CD4-positive, alpha-beta T cell (primary cell): ENCODE measurements at regions not wholly inside any gene's neighbourhood (a gene's known extent, or its start where the extent isn't known, plus 50 kb on each side); places are given as distances from the start of the nearest gene placed in this dataset.

Experiments
- ATAC-seq: fragments of 200-7000 bp; cut with Tn5 transposase; one replicate; pipeline ENCODE4 v1.10.0; 2022; ENCODE audit warnings: mild to moderate bottlenecking; ENCODE audit not compliant: poor library complexity
- CTCF ChIA-PET: fragments of 350-600 bp; sonication (Branson Sonifier 250); formaldehyde crosslinking; loops from one replicate; lab custom pipeline; 2021; ENCODE audit warnings: antibody characterized with exemption, inconsistent platforms; lab: Charles Lee
- POLR2A ChIA-PET: fragments of 350-600 bp; sonication (Branson Sonifier 250); formaldehyde crosslinking; loops from one replicate; lab custom pipeline; 2021; ENCODE audit warnings: antibody characterized with exemption, inconsistent platforms; lab: Charles Lee
- DNase-seq, 14 experiments: peaks; one replicate each; pipeline ENCODE4 v3.0.0-alpha.2; 2013 to 2020; ENCODE audit warnings: mixed read lengths in 2 of 14
- H3K27ac ChIP-seq, 2 donors: one replicate each; pipeline versions ENCODE4 v1.5.1 to v1.7.0; 2013; ENCODE audit warnings: low read length in 2 of 2, low read depth in 1 of 2, mild to moderate bottlenecking in 1 of 2
- H3K27me3 ChIP-seq, 2 experiments: 1 replicate in 1 of 2; 2 replicates in 1 of 2; pipeline versions ENCODE4 v1.6.1 to v1.7.0; 2013; ENCODE audit warnings: low read length in 2 of 2, control low read depth in 1 of 2, mild to moderate bottlenecking in 1 of 2, moderate library complexity in 1 of 2; ENCODE audit not compliant: insufficient read depth in 2 of 2, control insufficient read depth in 1 of 2
- H3K36me3 ChIP-seq: one replicate; pipeline ENCODE4 v1.6.1; 2013; ENCODE audit warnings: low read length, control low read depth; ENCODE audit not compliant: insufficient read depth
- H3K4me1 ChIP-seq: one replicate; pipeline ENCODE4 v1.6.1; 2013; ENCODE audit warnings: low read length, control low read depth; ENCODE audit not compliant: insufficient read depth
- H3K4me3 ChIP-seq: one replicate; pipeline ENCODE4 v1.5.1; 2013; ENCODE audit warnings: mild to moderate bottlenecking, low read length, moderate library complexity
- H3K9me3 ChIP-seq, 2 experiments: 1 replicate in 1 of 2; 2 replicates in 1 of 2; pipeline versions ENCODE4 v1.6.1 to v1.7.0; 2013; ENCODE audit warnings: low read length in 2 of 2, mild to moderate bottlenecking in 2 of 2, control low read depth in 1 of 2, moderate library complexity in 1 of 2; ENCODE audit not compliant: control insufficient read depth in 1 of 2, insufficient read depth in 1 of 2
- H3K27ac Mint-ChIP-seq: one replicate; pipeline ENCODE4 v1.8.0; 2020; ENCODE audit warnings: mixed read lengths
- H3K27me3 Mint-ChIP-seq: one replicate; pipeline ENCODE4 v1.8.0; 2021; ENCODE audit warnings: mixed read lengths
- H3K36me3 Mint-ChIP-seq: one replicate; pipeline ENCODE4 v1.8.0; 2021; ENCODE audit warnings: low read depth, mixed read lengths
- H3K4me1 Mint-ChIP-seq: one replicate; pipeline ENCODE4 v1.8.0; 2021; ENCODE audit warnings: low read depth, mixed read lengths
- H3K4me3 Mint-ChIP-seq: one replicate; pipeline ENCODE4 v1.8.0; 2020; ENCODE audit warnings: mild to moderate bottlenecking, mixed read lengths
- H3K9me3 Mint-ChIP-seq: one replicate; pipeline ENCODE4 v1.8.0; 2020; ENCODE audit warnings: mixed read lengths
- CTCF ChIP-seq: fragments of 200-600 bp; IDR thresholded peaks from one replicate; pipeline ENCODE4 v1.8.0; 2022; ENCODE audit warnings: antibody characterized with exemption, mild to moderate bottlenecking
- intact Hi-C, 2 experiments: fragments of 100-400 bp; cut with DNase I in 1 of 2; cut with micrococcal nuclease in 1 of 2; formaldehyde crosslinking; loops; one replicate each; pipeline versions ENCODE4 v1.15.1 to v1.9.0; 2023 to 2025; cut with DNase I, micrococcal nuclease

DNA sequence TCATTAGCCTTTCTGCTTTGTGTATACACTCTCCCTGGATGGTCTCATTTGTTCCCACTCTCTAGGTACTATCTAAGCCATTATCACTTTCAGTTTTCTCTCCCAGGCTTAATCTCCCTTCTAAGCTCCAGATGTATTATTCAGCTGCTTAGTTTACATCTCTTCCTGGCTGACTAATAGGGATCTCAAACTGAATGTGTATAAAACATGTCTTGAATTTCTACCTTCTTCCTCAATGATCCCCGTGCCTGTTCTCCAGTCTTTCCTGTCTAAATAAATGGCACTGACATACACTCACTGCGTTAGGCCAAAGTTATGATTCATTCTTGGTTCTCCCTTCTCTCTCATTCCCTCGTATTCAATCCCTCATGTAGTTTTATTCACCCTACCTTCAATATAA lies 127.3 kb downstream of the NR2F2 start:
- intact Hi-C loops = no loop called here
- no peak overlapping the region for H3K4me3 ChIP-seq
- Mint-ChIP-seq H3K4me1 (no peaks in the 10 kb centered on the region), H3K27me3 (peaks cover 25% of the 10 kb centered on the region), H3K9me3 (no peaks in the 10 kb centered on the region), H3K4me3 (no peak overlapping the region), H3K27ac (no peak overlapping the region), H3K36me3 (no peaks in the 10 kb centered on the region)
- no peak for TF ChIP-seq CTCF
- ChIA-PET CTCF (no interaction called here), POLR2A (no interaction called here)
- no peaks in the 10 kb centered on the region for H3K9me3 ChIP-seq
- H3K27me3 ChIP-seq = peaks cover 0 to 4% of the 10 kb centered on the region in 2 experiments
- no peak for DNase-seq
- no peak overlapping the region for H3K27ac ChIP-seq
- no peaks in the 10 kb centered on the region for H3K4me1 ChIP-seq
- H3K36me3 ChIP-seq = no peaks in the 10 kb centered on the region
- no peak for ATAC-seq

DNA sequence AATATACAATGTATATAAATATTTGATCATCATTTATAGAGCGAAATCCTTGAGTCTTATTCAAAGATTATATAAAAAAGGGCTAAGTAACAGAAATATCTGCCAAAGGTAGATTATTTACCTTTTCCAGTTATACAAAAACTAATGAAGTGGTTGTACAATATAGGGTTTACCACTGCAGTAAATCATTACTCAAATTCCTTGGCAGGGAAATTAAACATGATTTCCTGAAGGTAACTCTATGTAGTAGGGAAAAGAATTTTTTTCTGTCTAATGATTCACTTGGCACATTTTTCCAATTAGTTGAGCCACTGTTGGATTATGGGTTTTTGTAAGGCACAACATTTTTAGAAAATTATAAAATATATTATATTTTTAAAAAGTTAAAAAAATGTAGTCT lies 129.6 kb downstream of the NR2F2 start:
- DNase-seq (no peak), ATAC-seq (no peak)
- Histone ChIP-seq H3K4me1 (no peaks in the 10 kb centered on the region), H3K9me3 (no peaks in the 10 kb centered on the region), H3K36me3 (no peaks in the 10 kb centered on the region), H3K27me3 (peaks cover 0 to 4% of the 10 kb centered on the region in 2 experiments), H3K27ac (no peak overlapping the region), H3K4me3 (no peak overlapping the region)
- peaks cover 25% of the 10 kb centered on the region for H3K27me3 Mint-ChIP-seq
- intact Hi-C loops = no loop called here
- no peaks in the 10 kb centered on the region for H3K4me1 Mint-ChIP-seq
- no peak overlapping the region for H3K27ac Mint-ChIP-seq
- no peaks in the 10 kb centered on the region for H3K9me3 Mint-ChIP-seq
- ChIA-PET CTCF (no interaction called here), POLR2A (no interaction called here)
- TF ChIP-seq CTCF = no peak
- no peak overlapping the region for H3K4me3 Mint-ChIP-seq
- no peaks in the 10 kb centered on the region for H3K36me3 Mint-ChIP-seq

GRCh38 chr15:96462768-96463750 lies 132.6 kb downstream of the NR2F2 start:
- H3K4me3 Mint-ChIP-seq = no peak overlapping the region
- intact Hi-C loops = no loop called here
- no peaks in the 10 kb centered on the region for H3K9me3 Mint-ChIP-seq
- DNase-seq (no peak), ATAC-seq (no peak)
- H3K27ac ChIP-seq = no peak overlapping the region
- no peak overlapping the region for H3K4me3 ChIP-seq
- H3K36me3 ChIP-seq = no peaks in the 10 kb centered on the region
- H3K27ac Mint-ChIP-seq = no peak overlapping the region
- no peaks in the 10 kb centered on the region for H3K9me3 ChIP-seq
- POLR2A ChIA-PET = no interaction called here
- H3K27me3 ChIP-seq = peaks cover 0 to 4% of the 10 kb centered on the region in 2 experiments
- CTCF ChIA-PET = no interaction called here
- no peak for TF ChIP-seq CTCF
- H3K4me1 ChIP-seq = no peaks in the 10 kb centered on the region
- H3K36me3 Mint-ChIP-seq = no peaks in the 10 kb centered on the region
- H3K27me3 Mint-ChIP-seq = peaks cover 10% of the 10 kb centered on the region
- H3K4me1 Mint-ChIP-seq = no peaks in the 10 kb centered on the region
